GM21619 (cell line): ENCODE measurements at regions not wholly inside any gene's neighbourhood (a gene's known extent, or its start where the extent isn't known, plus 50 kb on each side); places are given as distances from the start of the nearest gene placed in this dataset.
"Not testable (repeated sequence)": the region's sequence is repeated elsewhere in the genome, so short reads cannot be mapped to it uniquely, and the experiment has no call there.

Source experiments
- ATAC-seq: cut with Tn5 transposase; IDR thresholded peaks from one replicate; pipeline ENCODE4 v1.9.1; 2021; ENCODE audit not compliant: unreplicated experiment

DNA sequence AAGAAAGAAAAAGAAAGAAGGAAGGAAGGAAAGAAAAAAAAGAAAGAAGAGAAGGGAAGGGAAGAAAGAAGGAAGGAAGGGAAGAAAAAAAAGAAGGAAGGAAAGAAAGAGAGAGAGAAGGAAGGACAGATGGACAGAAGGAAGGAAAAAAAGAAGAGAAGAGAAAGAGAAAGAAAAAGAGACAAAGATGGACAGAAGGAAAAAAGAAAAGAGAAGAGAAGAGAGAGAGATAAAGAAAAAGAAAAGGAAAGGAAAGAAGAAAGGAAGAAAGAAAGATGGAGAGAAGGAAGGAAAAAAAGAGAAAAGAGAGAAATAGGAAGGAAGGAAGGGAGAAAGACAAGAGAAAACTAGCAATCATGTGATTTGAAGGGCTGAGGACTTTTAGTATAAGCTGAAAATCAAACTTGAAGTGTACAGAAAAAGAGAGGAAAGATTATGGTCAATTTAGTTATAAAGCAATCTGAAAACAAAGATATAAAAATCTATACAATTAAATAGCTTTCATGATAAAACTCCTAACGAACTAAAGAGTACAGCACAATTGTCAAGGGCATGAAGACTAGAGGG is 115.3 kb downstream of the LTN1 start:
- ATAC-seq = no peak

DNA sequence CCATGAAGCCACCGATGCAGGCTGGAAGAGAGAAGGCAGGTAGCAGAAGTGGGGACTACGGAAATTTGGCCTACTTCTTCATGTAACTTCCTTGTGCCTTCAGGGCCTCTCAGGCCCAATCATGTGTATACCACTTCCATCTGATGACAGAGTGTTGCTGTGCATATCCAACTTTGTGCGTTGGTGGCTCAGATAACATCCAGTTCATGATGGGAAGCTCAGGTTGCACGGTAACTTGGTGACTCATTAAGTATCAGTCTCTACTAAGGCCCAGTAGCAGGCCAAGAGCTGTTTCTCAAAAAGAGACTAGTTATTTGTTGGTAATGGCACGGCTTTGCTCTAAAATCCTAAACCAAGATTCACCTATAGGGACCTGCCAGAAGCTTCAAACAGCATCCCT is 117.6 kb downstream of the LTN1 start:
- no peak for ATAC-seq

DNA sequence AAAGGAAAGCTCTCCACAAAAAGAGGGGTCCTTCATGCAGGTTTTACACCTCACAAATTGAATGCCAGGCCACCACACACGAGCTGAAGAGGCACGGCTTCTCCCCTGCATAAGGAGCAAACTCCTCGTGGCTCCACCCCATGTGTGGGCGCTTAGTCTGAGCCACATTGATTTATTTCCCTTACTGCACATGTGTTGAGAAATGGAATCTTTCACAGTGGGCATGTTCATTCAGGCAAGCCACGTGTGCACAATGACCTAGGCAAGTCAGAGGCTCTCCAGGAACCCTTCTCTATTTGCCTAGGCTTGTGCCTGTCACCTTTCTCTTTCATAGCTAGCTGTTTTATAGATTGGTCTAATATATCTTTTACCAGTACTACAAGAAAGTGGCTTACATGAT is 120.5 kb downstream of the LTN1 start:
- no peak for ATAC-seq

DNA sequence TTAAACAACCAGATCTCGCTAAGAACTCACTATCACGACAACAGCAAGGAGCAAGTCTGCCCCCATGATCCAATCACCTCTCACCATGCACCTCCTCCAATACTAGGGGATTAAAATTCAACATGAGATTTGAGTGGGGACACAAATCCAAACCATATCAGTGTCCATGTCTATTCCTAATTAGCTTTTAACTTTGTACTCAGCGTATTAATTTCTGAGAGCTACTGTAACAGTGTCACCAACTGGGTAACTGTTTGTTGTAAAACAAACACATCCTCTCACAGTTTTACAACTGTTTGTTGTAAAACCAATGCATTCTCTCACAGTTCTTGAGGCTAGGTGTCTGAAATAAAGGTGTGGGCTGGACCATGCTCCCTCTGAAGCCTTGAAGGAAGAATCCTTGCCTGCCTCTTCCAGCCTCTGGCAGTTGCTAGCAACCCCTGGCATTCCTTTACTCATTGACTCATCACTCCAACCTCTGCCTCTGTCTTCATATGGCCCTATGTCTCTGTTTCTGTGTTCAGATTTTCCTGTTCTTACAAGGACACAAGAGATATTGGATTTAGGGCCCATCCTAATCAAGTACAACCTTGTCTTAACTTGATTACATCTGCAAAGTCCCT is 121.2 kb downstream of the LTN1 start:
- ATAC-seq = no peak

DNA sequence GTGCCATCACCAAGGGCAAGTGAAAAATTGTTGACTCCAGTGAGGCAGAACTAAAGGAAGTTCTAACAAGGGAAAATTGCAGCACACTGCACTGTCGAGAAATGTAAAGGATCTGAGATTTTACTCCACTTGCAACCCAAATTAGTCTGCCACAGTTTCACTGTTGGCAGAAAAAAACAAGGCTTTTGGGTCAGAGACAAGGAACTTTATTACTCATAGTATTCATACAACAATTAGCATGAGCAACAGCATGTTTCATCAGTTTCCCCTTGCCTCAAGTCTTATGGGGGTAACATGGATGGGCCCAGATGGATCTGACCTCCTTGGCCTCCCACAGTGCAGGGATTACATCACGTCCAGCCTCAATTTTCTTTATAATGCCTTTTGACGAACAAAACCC is 125.3 kb downstream of the LTN1 start:
- no peak for ATAC-seq

DNA sequence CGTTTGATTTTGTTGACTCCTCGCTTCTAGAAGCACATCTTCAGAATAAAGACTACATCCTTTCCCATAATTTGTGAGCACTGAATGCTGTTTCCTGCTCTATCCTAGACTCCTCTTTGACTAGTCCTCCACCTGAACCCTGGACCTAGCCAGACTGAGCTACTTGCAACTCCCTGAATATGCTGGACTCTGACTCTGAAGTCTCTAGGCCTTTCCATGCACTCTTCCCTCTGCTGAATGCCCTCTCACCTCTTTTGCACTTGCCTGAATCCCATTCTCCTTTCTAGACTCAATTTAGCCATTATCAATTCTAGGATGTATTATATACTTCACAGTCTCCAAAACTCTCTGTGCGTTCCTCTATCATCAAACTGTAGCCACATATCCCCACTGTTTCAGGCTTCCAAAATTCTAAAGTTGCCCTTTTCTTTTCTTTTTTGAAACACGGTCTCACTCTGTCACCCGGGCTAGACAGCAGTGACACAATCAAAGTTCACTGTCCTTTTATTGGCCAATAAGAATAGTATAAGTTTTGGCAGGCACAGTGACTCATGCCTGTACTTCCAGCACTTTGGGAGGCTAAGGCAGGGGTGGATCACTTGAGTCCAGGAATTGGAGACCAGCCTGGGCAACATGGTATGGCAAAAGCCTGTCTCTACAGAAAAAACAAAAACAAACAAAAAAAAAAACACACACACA is 127.0 kb downstream of the LTN1 start:
- ATAC-seq = no peak

DNA sequence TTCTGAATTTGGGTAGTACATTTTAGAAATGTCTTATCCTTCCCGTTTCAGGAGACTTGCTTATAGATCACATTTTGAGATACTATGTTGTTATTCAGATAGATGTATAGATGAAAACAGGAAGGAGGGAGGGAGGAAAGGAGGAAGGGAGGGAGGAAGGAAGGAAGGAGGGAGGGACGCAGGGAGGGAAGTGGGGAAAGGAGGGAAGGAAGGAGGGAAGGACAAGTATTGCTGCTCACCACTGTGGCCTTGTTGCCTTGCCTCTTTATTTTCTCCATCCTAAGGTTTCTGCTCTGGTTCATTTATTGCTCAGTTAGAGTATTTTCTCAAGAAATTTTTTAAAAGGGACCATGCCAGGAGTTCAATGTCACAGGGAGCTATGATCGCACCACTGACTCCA is 134.3 kb downstream of the LTN1 start:
- ATAC-seq = no peak

DNA sequence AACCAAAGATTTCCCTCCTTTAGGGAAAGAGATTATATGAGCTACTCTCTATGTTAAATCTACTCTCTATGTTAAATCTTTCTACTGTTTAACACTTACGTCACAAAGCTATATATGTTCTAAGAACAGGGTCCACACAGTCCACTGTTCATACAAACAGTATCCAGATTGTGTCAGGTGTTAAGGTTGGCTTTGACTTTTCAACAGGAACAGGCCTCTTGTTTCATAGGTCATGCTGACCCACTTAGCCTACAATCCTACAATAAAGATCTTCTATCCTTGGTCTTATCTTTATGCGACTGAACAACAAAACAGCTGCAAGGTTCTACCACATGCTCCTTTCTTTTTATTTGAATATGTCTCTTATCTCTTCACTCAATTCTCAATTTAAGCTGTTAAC is 134.9 kb downstream of the LTN1 start:
- ATAC-seq = no peak

DNA sequence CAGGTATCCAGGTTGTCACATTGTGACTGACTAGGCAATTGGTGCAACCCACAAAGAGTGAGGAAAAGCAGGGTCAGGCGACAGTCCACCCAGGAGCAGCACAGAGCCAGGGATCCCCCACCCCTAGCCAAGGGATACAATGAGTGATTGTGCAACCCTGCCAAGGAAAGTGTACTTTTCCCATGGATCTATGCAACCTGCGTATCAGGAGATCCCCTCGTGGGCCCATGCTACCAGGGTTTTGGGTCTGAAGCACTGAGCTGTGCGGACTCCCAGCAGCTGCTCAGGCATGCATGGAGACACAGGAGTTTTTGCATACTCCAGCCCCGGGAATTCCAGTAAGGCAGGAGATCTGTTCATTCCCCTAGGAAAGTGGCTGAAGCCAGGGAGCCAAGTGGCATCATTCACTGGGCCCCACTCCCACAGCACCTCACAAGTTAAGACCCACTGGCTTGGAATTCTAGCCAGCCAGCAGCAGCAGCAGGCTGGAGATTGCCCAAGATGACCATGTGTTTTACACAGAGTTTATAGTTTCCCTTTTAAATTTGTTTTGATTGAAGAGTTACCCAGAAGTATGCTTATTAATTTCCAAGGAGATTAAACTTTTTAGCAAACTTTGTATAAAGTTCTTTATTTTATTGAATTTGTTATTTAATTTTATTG is 136.0 kb downstream of the LTN1 start:
- ATAC-seq = no peak

DNA sequence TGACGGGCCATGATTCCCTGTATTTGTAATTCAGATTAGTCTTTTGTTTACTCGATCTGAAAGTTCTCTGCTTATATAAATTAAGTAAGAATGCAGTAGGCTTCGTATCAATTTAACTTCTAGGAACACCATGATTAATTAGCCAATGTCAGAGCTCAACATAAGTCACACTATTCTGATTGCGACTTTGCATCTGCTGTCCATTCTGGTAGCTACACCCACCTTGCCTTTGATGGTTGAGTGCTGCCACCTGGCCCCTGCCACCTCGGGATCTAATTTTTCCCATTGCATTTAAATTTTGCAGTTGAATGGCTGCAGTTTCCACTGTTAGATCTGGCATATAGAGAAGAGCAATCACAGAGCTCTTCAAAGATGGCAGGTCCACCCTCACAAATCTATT is 140.0 kb downstream of the LTN1 start:
- ATAC-seq = no peak

DNA sequence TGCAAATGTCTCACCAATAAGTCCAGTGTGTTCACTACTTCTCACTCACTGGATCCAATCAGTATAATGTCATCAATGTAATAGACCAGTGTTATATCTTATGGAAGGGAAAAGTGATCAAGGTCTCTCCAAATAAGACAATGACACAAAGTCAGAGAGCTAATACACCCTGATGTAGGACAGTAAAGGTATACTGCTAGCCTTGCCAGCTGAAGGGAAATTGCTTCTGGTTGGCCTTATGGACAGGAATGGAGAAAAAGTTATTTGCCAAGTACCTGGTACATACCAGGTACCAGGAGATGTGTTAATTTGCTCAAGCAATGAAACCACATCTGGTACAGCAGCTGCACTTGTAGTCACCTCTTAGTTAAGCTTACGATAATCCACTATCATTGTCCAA is 141.0 kb downstream of the LTN1 start:
- no peak for ATAC-seq

DNA sequence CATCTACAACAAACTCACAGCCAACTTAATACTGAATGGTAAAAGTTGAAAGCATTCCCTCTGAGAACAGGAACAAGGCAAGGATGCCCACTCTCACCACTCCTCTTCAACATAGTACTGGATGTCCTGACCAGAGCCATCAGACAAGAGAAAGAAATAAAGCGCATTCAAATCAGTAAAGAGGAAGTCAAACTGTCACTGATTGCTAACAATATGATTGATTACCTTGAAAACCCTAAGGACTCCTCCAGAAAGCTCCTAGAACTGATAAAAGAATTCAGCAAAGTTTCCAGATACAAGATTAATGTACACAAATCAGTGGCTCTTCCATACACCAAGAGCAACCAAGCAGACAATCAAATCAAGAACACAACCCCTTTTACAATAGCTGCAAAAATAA is 153.4 kb downstream of the LTN1 start:
- ATAC-seq = not testable (repeated sequence)

DNA sequence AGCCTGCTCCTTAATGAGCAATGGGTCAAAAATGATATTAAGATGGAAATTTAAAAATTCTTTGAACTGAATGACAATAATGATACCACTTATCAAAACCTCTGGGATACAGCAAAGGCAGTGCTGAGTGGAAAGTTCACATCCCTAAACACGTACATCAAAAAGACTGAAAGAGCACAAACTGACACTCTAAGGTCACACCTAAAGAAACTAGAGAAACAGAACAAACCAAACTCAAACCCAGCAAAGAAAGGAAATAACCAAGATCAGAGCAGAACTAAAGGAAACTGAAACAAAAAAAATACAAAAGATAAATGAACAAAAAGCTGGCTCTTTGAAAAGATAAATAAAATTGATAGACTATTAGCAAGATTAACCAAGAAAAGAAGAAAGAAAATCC is 155.3 kb downstream of the LTN1 start:
- not testable (repeated sequence) for ATAC-seq

DNA sequence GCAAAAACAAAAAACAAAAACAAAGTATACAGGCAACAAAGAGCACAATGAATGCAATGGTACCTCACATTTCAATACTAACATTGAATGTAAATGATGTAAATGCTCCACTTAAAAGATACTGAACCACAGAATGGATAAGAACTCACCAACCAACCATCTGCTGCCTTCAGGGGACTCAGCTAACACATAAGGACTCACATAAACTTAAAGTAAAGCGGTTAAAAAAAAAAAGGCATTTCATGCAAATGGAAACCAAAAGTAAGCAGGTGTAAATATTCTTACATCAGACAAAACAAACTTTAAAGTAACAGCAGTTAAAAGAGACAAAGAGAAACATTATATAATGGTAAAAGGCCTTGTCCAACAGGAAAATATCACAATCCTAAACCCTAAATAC is 156.1 kb downstream of the LTN1 start:
- ATAC-seq = not testable (repeated sequence)

DNA sequence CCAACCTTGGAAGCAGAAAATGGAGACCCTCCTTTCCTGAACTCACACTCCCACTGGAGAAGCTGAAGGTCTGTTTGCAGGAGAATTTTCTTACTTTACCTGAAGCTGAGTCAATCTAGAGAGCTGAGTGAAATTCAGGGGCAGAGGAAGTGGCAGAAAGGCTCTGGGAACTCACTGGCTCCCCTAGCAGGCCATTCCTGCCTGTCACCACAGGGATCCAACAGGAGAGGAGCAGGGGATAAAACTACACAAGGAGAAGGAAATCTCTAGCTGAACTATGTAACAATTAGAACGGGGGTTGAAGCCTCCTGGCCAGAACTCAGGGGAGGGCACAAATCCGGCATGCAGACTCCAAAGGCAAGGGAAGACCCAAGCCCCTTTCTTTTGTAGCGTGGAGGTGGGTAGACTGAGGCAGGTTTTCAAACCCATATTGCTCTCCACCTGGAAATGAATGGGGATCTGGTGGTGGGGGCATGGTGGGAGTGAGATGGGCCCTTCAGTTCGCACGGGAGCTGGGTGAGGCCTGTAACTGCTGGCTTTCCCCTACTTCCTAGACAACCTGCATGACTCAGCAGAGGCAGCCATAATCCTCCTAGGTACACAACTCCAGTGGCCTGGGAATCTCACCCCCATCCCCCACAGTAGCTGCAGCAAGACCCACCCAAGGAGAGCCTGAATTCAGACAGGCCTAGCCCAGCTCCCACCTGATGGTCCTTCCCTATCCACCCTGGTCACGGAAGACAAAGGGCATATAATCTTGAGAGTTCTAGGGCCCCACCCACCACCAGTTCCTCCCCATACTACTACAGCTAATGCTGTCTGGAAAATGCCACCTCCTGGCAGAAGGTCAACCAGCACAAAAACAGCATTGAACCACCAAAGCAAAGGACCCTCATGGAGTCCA is 158.1 kb downstream of the LTN1 start:
- ATAC-seq = no peak

DNA sequence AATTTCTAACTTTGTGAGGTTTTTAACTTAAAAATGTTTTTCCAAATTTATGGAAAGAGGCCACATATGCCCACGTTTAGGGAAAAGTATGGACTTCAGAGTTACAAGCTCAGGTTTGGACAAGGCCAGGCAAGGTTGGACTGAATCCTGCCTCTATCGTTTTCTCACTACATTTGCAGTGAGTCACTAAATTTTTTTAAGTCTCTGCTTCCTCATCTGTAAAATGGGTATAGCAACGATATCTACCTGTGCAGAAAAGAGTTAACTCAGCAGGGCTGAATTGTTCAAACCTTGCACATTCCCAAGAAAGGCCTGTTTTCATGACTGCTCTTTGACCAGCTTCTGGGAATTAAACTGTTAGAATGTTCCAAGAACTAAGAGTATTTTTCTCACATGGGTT is 159.1 kb downstream of the LTN1 start:
- ATAC-seq = no peak

DNA sequence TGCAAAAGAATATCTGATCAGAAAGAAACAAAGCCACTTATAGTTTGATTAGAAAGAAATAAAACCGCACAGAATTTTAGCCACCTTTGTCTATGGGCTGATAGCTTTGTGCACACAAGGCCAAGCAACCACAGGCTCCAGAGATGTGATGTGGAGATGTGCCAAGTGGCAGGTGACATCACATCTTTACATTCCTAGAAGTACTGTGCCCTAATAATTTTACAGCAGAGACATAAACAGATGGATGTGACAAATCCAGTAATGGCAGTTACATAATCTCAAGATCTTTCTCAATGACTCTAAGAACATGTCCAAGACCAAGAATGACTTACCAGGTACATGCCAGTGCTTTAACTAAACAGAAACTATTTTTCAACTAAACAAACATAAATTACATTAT is 159.5 kb downstream of the LTN1 start:
- no peak for ATAC-seq

DNA sequence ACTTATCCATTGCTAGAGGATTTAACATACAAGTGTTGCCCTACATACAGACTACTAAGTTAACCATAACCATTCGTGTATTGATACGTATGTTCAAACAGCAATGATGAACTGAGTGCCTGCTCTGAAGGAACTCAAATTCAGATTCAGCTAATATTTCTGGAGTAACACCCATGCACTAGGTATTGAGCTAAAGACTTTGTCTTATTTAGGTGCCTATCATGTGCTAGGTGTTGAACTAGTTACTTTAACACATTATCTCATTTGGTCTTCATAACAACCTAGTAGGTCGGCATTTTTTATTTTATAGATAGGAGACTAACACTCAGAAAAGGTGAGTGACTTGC is 160.0 kb downstream of the LTN1 start:
- no peak for ATAC-seq

DNA sequence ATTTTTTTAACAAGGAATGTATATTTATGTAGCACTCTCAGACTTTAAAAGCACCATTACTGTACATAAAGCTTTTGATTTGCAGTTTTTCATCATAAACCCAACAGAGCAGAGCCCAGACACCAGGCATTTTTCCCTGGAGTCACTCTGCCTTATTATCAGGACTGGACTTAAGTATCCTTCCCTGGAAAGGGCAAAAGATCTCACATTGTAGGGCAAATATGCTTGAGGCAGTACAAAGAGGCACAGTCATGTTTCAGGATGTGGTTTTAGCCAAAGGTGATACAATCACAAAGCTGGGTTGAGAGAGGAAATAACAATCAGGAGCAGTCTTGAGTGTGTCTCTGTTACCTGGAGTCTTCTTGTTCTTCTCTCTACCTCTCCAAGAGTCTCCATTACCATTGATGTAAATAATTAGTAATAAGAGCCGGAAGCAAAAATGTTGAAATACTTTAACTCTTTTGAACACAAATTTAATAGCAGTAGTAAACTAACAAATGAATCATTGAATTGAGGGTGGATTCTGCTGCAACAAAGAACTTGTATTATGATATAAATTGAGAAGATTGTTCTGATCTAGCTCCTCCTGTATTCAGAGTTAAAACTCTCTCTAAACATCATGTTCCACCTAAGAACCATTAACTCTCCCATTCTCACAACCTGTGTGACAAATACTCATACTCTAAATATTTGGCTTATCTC is 160.5 kb downstream of the LTN1 start:
- ATAC-seq = no peak

DNA sequence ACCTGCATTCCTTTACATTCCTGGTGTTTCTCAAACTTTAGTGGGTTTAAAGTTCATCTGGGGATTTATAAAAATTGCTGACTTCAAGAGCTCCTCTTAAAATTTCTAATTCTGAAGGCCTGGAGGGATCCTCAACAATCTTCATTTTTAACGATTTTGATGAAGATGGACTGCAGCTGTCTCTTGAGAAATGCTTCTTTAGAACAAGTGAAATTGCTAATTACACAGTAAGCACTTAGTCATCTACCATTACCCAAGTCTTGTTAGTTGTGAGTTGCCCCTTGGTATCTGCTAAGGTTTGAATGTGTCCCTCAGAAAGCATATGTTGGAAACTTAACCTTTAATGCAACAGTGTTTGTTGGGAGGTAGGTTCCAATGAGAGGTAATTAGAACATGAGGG is 163.7 kb downstream of the LTN1 start:
- ATAC-seq = no peak

DNA sequence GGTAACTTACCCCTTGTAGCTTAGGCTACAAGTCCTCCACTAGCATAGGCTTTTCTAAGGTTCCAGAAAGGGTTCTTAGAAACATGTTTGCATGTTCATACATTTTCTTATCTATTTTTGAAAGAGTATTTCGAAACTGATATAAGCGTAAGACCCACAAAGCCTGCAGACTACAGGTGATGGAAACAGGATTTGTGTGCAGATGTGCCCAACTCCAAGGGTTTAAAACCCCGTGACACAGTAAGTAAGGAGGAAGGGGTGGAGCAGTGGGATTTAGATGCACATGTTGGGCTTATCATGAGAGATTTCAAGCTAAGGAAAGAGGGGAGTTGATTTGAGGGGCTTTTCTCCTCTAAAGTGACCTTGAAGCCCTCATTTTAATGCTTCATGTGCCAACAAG is 164.7 kb downstream of the LTN1 start:
- ATAC-seq = no peak
